GM12878 (cell line): ENCODE measurements at regions not wholly inside any gene's neighbourhood (a gene's known extent, or its start where the extent isn't known, plus 50 kb on each side); places are given as distances from the start of the nearest gene placed in this dataset.

ENCODE experiments used
- ATAC-seq: fragments of 200-7000 bp; cut with Tn5 transposase; 3 replicates; pipeline ENCODE4 v1.9.1; 2020; ENCODE audit warnings: mild to moderate bottlenecking, moderate library complexity
- BruUV-seq: library from RNA; stranded (reverse); fragments of 400-500 nt; replicated peaks from 2 replicates; lab custom pipeline; 2021; lab: Mats Ljungman, UMichigan
- CTCF ChIA-PET: fragments of 300-600 bp; sonication (Branson Sonifier 250); formaldehyde crosslinking; extraction: SDS; loops from one replicate; lab custom pipeline; 2021; ENCODE audit warnings: inconsistent platforms; lab: Yijun Ruan, JAX
- POLR2A ChIA-PET: fragments of 350-600 bp; formaldehyde crosslinking; extraction: SDS; loops from one replicate; lab custom pipeline; 2021; ENCODE audit warnings: inconsistent platforms; lab: Charles Lee
- RAD21 ChIA-PET: fragments of 300-600 bp; sonication (Branson Sonifier 250); formaldehyde crosslinking; loops from one replicate; lab custom pipeline; 2023; ENCODE audit warnings: antibody characterized with exemption; ENCODE audit not compliant: unreplicated experiment; lab: Charles Lee
- SMC1A ChIA-PET: fragments of 300-600 bp; sonication (Branson Sonifier 250); formaldehyde crosslinking; loops from one replicate; lab custom pipeline; 2023; ENCODE audit not compliant: unreplicated experiment, uncharacterized antibody; lab: Charles Lee
- DNase-seq: peaks from one replicate; pipeline ENCODE4 v3.0.0-alpha.2; 2011; ENCODE audit warnings: low read depth, low spot score
- FAIRE-seq: peaks from 3 replicates; lab custom pipeline; 2011; peaks lifted over from hg19 to GRCh38; lab: Jason Lieb, UNC
- H2AFZ ChIP-seq: 2 replicates; pipeline ENCODE4 v1.6.0; 2011; ENCODE audit warnings: low read depth, low read length, control low read depth; ENCODE audit not compliant: control insufficient read depth
- H3K27ac ChIP-seq: 2 replicates; pipeline ENCODE4 v1.5.1; 2011; ENCODE audit warnings: control low read depth; ENCODE audit not compliant: control insufficient read depth, insufficient read depth
- H3K27me3 ChIP-seq, 2 experiments: replicated peaks in 1 of 2; 2 replicates each; pipeline versions ENCODE4 v1.6.0 to v1.6.1; 2011; ENCODE audit warnings: low read length in 1 of 2; ENCODE audit not compliant: control insufficient read depth in 2 of 2, insufficient read depth in 2 of 2
- H3K36me3 ChIP-seq, 2 experiments: 2 replicates each; pipeline ENCODE4 v1.5.1; 2011; ENCODE audit warnings: low read length in 1 of 2; ENCODE audit not compliant: control insufficient read depth in 2 of 2, insufficient read depth in 2 of 2
- H3K4me1 ChIP-seq: 2 replicates; pipeline ENCODE4 v1.6.1; 2011; ENCODE audit warnings: mild to moderate bottlenecking, low read length, moderate library complexity, mixed read lengths; ENCODE audit not compliant: control insufficient read depth, insufficient read depth
- H3K4me2 ChIP-seq: 2 replicates; pipeline ENCODE4 v1.6.0; 2011; ENCODE audit warnings: control low read depth; ENCODE audit not compliant: control insufficient read depth, insufficient read depth
- H3K4me3 ChIP-seq: fragments of 200-600 bp; sonication (generic); 2 replicates; pipeline ENCODE4 v1.5.1; 2016
- H3K79me2 ChIP-seq: 2 replicates; pipeline ENCODE4 v1.6.0; 2011; ENCODE audit warnings: low read length; ENCODE audit not compliant: control insufficient read depth, insufficient read depth
- H3K9ac ChIP-seq: 2 replicates; pipeline ENCODE4 v1.8.0; 2011; ENCODE audit warnings: low read length, control low read depth, mixed read lengths; ENCODE audit not compliant: control insufficient read depth, insufficient read depth
- H3K9me3 ChIP-seq: replicated peaks from 3 replicates; pipeline ENCODE4 v1.5.1; 2011; ENCODE audit warnings: mild to moderate bottlenecking, low read length; ENCODE audit not compliant: control insufficient read depth, insufficient read depth
- H4K20me1 ChIP-seq: 2 replicates; pipeline ENCODE4 v1.6.0; 2011; ENCODE audit not compliant: control insufficient read depth, insufficient read depth
- BACH1 ChIP-seq: fragments of 450-650 bp; IDR thresholded peaks from 2 replicates; pipeline ENCODE4 v1.6.1; 2017; ENCODE audit warnings: mild to moderate bottlenecking, borderline replicate concordance
- CEBPB ChIP-seq, 2 experiments: fragments of 150-350 bp in 1 of 2; IDR thresholded peaks; 2 replicates each; pipeline ENCODE4 v1.6.1; 2012 to 2014; ENCODE audit warnings: low read depth in 2 of 2, low read length in 2 of 2, borderline replicate concordance in 1 of 2, inconsistent platforms in 1 of 2
- GATAD2B ChIP-seq: fragments of 450-650 bp; conservative IDR thresholded peaks from 2 replicates; pipeline ENCODE4 v1.6.1; 2017; ENCODE audit warnings: low read depth, mild to moderate bottlenecking, moderate library complexity
- MYC ChIP-seq: IDR thresholded peaks from 2 replicates; pipeline ENCODE4 v1.6.1; 2011; ENCODE audit warnings: mild to moderate bottlenecking, low read length, moderate library complexity, inconsistent platforms; ENCODE audit not compliant: insufficient read depth, insufficient replicate concordance, insufficient read length, severe bottlenecking
- POLR2A ChIP-seq: IDR thresholded peaks from 2 replicates; pipeline ENCODE4 v1.6.1; 2011; ENCODE audit warnings: low read depth, mild to moderate bottlenecking, low read length
- RAD51 ChIP-seq: fragments of 450-650 bp; IDR thresholded peaks from 2 replicates; pipeline ENCODE4 v1.6.1; 2016; ENCODE audit warnings: moderate library complexity, mild to moderate bottlenecking, inconsistent platforms
- RBBP5 ChIP-seq: fragments of 200-600 bp; sonication (generic); conservative IDR thresholded peaks from 2 replicates; pipeline ENCODE4 v1.6.1; 2016
- SMAD1 ChIP-seq: fragments of 450-650 bp; IDR thresholded peaks from 2 replicates; pipeline ENCODE4 v1.6.1; 2018; ENCODE audit warnings: mild to moderate bottlenecking, low read depth; ENCODE audit not compliant: partially characterized antibody
- STAT1 ChIP-seq: fragments of 450-650 bp; conservative IDR thresholded peaks from 2 replicates; pipeline ENCODE4 v1.6.1; 2014; ENCODE audit warnings: antibody characterized with exemption, mild to moderate bottlenecking
- TCF7 ChIP-seq: IDR thresholded peaks from 2 replicates; pipeline ENCODE4 v1.6.1; 2014; ENCODE audit warnings: antibody characterized with exemption, borderline replicate concordance
- YBX1 ChIP-seq: fragments of 450-650 bp; IDR thresholded peaks from 2 replicates; pipeline ENCODE4 v1.6.1; 2016; ENCODE audit warnings: antibody characterized with exemption
- ZZZ3 ChIP-seq: IDR thresholded peaks from 2 replicates; pipeline ENCODE4 v1.6.1; 2011; ENCODE audit warnings: low read depth; ENCODE audit not compliant: control insufficient read depth, insufficient read length
- WGBS: methylation state at CpG from one replicate; pipeline ENCODE4 v1.1.6; 2016; ENCODE audit warnings: low lambda C conversion rate; ENCODE audit not compliant: insufficient replicate concordance, insufficient coverage; ENCODE audit errors: missing lambda C conversion rate; 5-methylcytosine and 5-hydroxymethylcytosine counted together
- in situ Hi-C: fragments of 300-500 bp; cut with MboI; formaldehyde crosslinking; loops from 9 replicates; pipeline ENCODE4 v1.14.3; 2018; ENCODE audit warnings: mixed read lengths
- intact Hi-C: fragments of 100-400 bp; cut with micrococcal nuclease; formaldehyde crosslinking; loops from one replicate; pipeline ENCODE4 v1.14.2; 2022; ENCODE audit not compliant: unreplicated experiment
- TF ChIP-seq, protein P1 (sequence below): fragments of 450-650 bp; formaldehyde crosslinking; IDR thresholded peaks from 2 replicates; pipeline ENCODE4 v1.4.0; 2020; ENCODE audit warnings: mild to moderate bottlenecking, moderate library complexity
- TF ChIP-seq, protein P2 (sequence below): fragments of 450-650 bp; IDR thresholded peaks from 2 replicates; pipeline ENCODE4 v1.6.1; 2016; ENCODE audit warnings: mild to moderate bottlenecking, moderate library complexity, borderline replicate concordance
- TF ChIP-seq, protein P3 (sequence below): fragments of 450-650 bp; IDR thresholded peaks from 2 replicates; pipeline ENCODE4 v1.6.1; 2017; ENCODE audit warnings: mild to moderate bottlenecking, moderate library complexity

DNA sequence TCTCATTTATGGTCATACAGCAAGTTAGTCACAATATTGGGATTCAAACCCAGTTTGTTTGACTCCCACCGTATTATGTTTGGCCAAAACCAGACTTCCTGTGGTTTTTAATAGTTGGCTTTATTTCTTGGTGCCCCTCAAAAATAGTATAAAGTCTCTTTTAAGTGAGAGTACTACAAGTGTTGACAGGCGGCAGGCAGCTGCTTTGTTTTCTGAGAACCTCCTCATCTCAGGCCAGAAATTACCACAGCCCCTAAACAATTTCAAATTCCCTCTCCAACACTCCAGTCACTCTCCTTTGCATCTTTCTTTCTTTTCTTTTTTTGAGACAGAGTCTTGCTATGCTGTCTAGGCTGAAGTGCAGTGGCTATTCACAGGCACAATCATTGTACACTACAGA, 121.5 kb downstream of the POLR2M start:
- no peaks in the 10 kb centered on the region for H4K20me1 ChIP-seq
- H3K9me3 ChIP-seq, result no peaks in the 10 kb centered on the region
- ChIA-PET POLR2A (no interaction called here), SMC1A (no interaction called here), RAD21 (no interaction called here), CTCF (no interaction called here)
- ATAC-seq (no peak), DNase-seq (no peak), FAIRE-seq (no peak)
- no peak overlapping the region for H3K9ac ChIP-seq
- H3K4me3 ChIP-seq, result no peak overlapping the region
- no peak overlapping the region for H2AFZ ChIP-seq
- no peaks in the 10 kb centered on the region for H3K4me1 ChIP-seq
- H3K27me3 ChIP-seq, result no peaks in the 10 kb centered on the region
- intact Hi-C loops (no loop called here), in situ Hi-C loops (no loop called here)
- WGBS, result 19% methylated on average over 2 of the region's 2 CpGs
- H3K27ac ChIP-seq, result no peak overlapping the region
- BruUV-seq, result no TSS peak
- no peaks in the 10 kb centered on the region for H3K36me3 ChIP-seq
- H3K79me2 ChIP-seq, result no peaks in the 10 kb centered on the region
- H3K4me2 ChIP-seq, result no peak overlapping the region
- TF ChIP-seq MYC (no peak), GATAD2B (no peak), SMAD1 (no peak), ZZZ3 (no peak), YBX1 (no peak), CEBPB (IDR thresholded peaks at IDR 0.05; ENCODE audit: borderline replicate concordance in 1 of 2, low read depth in 2 of 2, low read length in 2 of 2) (no peak), RAD51 (no peak), BACH1 (no peak), TCF7 (no peak), STAT1 (no peak), RBBP5 (no peak), POLR2A (no peak)
- TF ChIP-seq, protein P1, sequence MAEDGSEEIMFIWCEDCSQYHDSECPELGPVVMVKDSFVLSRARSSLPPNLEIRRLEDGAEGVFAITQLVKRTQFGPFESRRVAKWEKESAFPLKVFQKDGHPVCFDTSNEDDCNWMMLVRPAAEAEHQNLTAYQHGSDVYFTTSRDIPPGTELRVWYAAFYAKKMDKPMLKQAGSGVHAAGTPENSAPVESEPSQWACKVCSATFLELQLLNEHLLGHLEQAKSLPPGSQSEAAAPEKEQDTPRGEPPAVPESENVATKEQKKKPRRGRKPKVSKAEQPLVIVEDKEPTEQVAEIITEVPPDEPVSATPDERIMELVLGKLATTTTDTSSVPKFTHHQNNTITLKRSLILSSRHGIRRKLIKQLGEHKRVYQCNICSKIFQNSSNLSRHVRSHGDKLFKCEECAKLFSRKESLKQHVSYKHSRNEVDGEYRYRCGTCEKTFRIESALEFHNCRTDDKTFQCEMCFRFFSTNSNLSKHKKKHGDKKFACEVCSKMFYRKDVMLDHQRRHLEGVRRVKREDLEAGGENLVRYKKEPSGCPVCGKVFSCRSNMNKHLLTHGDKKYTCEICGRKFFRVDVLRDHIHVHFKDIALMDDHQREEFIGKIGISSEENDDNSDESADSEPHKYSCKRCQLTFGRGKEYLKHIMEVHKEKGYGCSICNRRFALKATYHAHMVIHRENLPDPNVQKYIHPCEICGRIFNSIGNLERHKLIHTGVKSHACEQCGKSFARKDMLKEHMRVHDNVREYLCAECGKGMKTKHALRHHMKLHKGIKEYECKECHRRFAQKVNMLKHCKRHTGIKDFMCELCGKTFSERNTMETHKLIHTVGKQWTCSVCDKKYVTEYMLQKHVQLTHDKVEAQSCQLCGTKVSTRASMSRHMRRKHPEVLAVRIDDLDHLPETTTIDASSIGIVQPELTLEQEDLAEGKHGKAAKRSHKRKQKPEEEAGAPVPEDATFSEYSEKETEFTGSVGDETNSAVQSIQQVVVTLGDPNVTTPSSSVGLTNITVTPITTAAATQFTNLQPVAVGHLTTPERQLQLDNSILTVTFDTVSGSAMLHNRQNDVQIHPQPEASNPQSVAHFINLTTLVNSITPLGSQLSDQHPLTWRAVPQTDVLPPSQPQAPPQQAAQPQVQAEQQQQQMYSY (CRISPR knock-in tag), result no peak
- TF ChIP-seq, protein P2, sequence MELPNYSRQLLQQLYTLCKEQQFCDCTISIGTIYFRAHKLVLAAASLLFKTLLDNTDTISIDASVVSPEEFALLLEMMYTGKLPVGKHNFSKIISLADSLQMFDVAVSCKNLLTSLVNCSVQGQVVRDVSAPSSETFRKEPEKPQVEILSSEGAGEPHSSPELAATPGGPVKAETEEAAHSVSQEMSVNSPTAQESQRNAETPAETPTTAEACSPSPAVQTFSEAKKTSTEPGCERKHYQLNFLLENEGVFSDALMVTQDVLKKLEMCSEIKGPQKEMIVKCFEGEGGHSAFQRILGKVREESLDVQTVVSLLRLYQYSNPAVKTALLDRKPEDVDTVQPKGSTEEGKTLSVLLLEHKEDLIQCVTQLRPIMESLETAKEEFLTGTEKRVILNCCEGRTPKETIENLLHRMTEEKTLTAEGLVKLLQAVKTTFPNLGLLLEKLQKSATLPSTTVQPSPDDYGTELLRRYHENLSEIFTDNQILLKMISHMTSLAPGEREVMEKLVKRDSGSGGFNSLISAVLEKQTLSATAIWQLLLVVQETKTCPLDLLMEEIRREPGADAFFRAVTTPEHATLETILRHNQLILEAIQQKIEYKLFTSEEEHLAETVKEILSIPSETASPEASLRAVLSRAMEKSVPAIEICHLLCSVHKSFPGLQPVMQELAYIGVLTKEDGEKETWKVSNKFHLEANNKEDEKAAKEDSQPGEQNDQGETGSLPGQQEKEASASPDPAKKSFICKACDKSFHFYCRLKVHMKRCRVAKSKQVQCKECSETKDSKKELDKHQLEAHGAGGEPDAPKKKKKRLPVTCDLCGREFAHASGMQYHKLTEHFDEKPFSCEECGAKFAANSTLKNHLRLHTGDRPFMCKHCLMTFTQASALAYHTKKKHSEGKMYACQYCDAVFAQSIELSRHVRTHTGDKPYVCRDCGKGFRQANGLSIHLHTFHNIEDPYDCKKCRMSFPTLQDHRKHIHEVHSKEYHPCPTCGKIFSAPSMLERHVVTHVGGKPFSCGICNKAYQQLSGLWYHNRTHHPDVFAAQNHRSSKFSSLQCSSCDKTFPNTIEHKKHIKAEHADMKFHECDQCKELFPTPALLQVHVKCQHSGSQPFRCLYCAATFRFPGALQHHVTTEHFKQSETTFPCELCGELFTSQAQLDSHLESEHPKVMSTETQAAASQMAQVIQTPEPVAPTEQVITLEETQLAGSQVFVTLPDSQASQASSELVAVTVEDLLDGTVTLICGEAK, result no peak
- TF ChIP-seq, protein P3, sequence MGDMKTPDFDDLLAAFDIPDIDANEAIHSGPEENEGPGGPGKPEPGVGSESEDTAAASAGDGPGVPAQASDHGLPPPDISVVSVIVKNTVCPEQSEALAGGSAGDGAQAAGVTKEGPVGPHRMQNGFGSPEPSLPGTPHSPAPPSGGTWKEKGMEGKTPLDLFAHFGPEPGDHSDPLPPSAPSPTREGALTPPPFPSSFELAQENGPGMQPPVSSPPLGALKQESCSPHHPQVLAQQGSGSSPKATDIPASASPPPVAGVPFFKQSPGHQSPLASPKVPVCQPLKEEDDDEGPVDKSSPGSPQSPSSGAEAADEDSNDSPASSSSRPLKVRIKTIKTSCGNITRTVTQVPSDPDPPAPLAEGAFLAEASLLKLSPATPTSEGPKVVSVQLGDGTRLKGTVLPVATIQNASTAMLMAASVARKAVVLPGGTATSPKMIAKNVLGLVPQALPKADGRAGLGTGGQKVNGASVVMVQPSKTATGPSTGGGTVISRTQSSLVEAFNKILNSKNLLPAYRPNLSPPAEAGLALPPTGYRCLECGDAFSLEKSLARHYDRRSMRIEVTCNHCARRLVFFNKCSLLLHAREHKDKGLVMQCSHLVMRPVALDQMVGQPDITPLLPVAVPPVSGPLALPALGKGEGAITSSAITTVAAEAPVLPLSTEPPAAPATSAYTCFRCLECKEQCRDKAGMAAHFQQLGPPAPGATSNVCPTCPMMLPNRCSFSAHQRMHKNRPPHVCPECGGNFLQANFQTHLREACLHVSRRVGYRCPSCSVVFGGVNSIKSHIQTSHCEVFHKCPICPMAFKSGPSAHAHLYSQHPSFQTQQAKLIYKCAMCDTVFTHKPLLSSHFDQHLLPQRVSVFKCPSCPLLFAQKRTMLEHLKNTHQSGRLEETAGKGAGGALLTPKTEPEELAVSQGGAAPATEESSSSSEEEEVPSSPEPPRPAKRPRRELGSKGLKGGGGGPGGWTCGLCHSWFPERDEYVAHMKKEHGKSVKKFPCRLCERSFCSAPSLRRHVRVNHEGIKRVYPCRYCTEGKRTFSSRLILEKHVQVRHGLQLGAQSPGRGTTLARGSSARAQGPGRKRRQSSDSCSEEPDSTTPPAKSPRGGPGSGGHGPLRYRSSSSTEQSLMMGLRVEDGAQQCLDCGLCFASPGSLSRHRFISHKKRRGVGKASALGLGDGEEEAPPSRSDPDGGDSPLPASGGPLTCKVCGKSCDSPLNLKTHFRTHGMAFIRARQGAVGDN, result no peak
